ENCODE measurements at regions not wholly inside any gene's neighbourhood (a gene's known extent, or its start where the extent isn't known, plus 50 kb on each side); places are given as distances from the start of the nearest gene placed in this dataset.

- no peaks in the 10 kb centered on the region for H3K79me2 ChIP-seq (ENCODE audit: low read depth)
- peaks cover 39% of the 10 kb centered on the region for H3K4me1 ChIP-seq (replicated peaks; ENCODE audit: insufficient read depth)
- no TSS peak for BruUV-seq (replicated peaks)
- H3K27me3 ChIP-seq (ENCODE audit: insufficient read depth, low read depth): no peaks in the 10 kb centered on the region
- intact Hi-C loops (cut with micrococcal nuclease; ENCODE audit: unreplicated experiment): no loop called here
- no peaks in the 10 kb centered on the region for H3K9me2 ChIP-seq (ENCODE audit: insufficient read depth)
- H4K20me1 ChIP-seq (ENCODE audit: insufficient read depth): no peaks in the 10 kb centered on the region
- no peak overlapping the region for H3K4me3 ChIP-seq
- TF ChIP-seq CTCF (conservative IDR thresholded peaks at IDR 0.05) (no peak), EZH2 (IDR thresholded peaks at IDR 0.05; ENCODE audit: low read depth) (no peak)
- POLR2A ChIA-PET (ENCODE audit: unreplicated experiment): no interaction called here
- no peaks in the 10 kb centered on the region; the same call in 1 of the 2 replicates for H3K9me3 ChIP-seq (ENCODE audit: insufficient read depth, low read depth)
- H3K27ac ChIP-seq: no peak overlapping the region
- DNase-seq: no peak
- no peak overlapping the region for H2AFZ ChIP-seq
- H3K36me3 ChIP-seq (ENCODE audit: low read depth): no peaks in the 10 kb centered on the region
- H3F3A ChIP-seq (ENCODE audit: insufficient read depth, low read depth): peaks cover 20% of the 10 kb centered on the region
- no peak overlapping the region for H3K4me2 ChIP-seq
- CTCF ChIA-PET: no interaction called here
These were observed 672.9 kb upstream of the CITED2 start for GRCh38 chr6:140047321-140047720.

GRCh38 chr6:140046016-140046632 lies 671.7 kb upstream of the CITED2 start:
- POLR2A ChIA-PET (ENCODE audit: unreplicated experiment): no interaction called here
- intact Hi-C loops (cut with micrococcal nuclease; ENCODE audit: unreplicated experiment): no loop called here
- H3K36me3 ChIP-seq (ENCODE audit: low read depth): no peaks in the 10 kb centered on the region
- no peaks in the 10 kb centered on the region for H3K79me2 ChIP-seq (ENCODE audit: low read depth)
- H4K20me1 ChIP-seq (ENCODE audit: insufficient read depth): no peaks in the 10 kb centered on the region
- DNase-seq: no peak
- BruUV-seq (replicated peaks): no TSS peak
- H3K9me2 ChIP-seq (ENCODE audit: insufficient read depth): no peaks in the 10 kb centered on the region; the same call in 1 of the 2 replicates
- peaks cover 20% of the 10 kb centered on the region for H3F3A ChIP-seq (ENCODE audit: insufficient read depth, low read depth)
- no peaks in the 10 kb centered on the region; the same call in 1 of the 2 replicates for H3K9me3 ChIP-seq (ENCODE audit: insufficient read depth, low read depth)
- H3K4me1 ChIP-seq (replicated peaks; ENCODE audit: insufficient read depth): peaks cover 30% of the 10 kb centered on the region
- H3K4me3 ChIP-seq: no peak overlapping the region
- TF ChIP-seq CTCF (conservative IDR thresholded peaks at IDR 0.05) (no peak), EZH2 (IDR thresholded peaks at IDR 0.05; ENCODE audit: low read depth) (no peak)
- CTCF ChIA-PET: no interaction called here
- H2AFZ ChIP-seq: no peak overlapping the region
- no peaks in the 10 kb centered on the region for H3K27me3 ChIP-seq (ENCODE audit: insufficient read depth, low read depth)
- H3K27ac ChIP-seq: no peak overlapping the region
- H3K4me2 ChIP-seq: no peak overlapping the region

GRCh38 chr6:140045116-140045515 lies 670.7 kb upstream of the CITED2 start:
- Histone ChIP-seq H3K9me3 (ENCODE audit: insufficient read depth, low read depth) (no peaks in the 10 kb centered on the region; the same call in 1 of the 2 replicates), H3K9me2 (ENCODE audit: insufficient read depth) (no peaks in the 10 kb centered on the region; the same call in 1 of the 2 replicates), H4K20me1 (ENCODE audit: insufficient read depth) (no peaks in the 10 kb centered on the region), H3K27ac (no peak overlapping the region), H3K36me3 (ENCODE audit: low read depth) (no peaks in the 10 kb centered on the region), H3K4me2 (no peak overlapping the region), H3K4me3 (no peak overlapping the region), H3F3A (ENCODE audit: insufficient read depth, low read depth) (peaks cover 20% of the 10 kb centered on the region), H3K79me2 (ENCODE audit: low read depth) (no peaks in the 10 kb centered on the region), H3K27me3 (ENCODE audit: insufficient read depth, low read depth) (no peaks in the 10 kb centered on the region), H3K4me1 (replicated peaks; ENCODE audit: insufficient read depth) (peaks cover 28% of the 10 kb centered on the region), H2AFZ (no peak overlapping the region)
- ChIA-PET POLR2A (ENCODE audit: unreplicated experiment) (no interaction called here), CTCF (no interaction called here)
- no TSS peak for BruUV-seq (replicated peaks)
- no peak for TF ChIP-seq EZH2 (IDR thresholded peaks at IDR 0.05; ENCODE audit: low read depth)
- intact Hi-C loops (cut with micrococcal nuclease; ENCODE audit: unreplicated experiment): no loop called here
- DNase-seq: no peak

GRCh38 chr6:140044626-140045025 lies 670.2 kb upstream of the CITED2 start:
- Histone ChIP-seq H3K27me3 (ENCODE audit: insufficient read depth, low read depth) (no peaks in the 10 kb centered on the region), H3K36me3 (ENCODE audit: low read depth) (no peaks in the 10 kb centered on the region), H3K4me1 (replicated peaks; ENCODE audit: insufficient read depth) (peaks cover 28% of the 10 kb centered on the region), H3K4me2 (no peak overlapping the region), H3K79me2 (ENCODE audit: low read depth) (no peaks in the 10 kb centered on the region), H3F3A (ENCODE audit: insufficient read depth, low read depth) (peaks cover 20% of the 10 kb centered on the region), H4K20me1 (ENCODE audit: insufficient read depth) (no peaks in the 10 kb centered on the region), H3K4me3 (no peak overlapping the region), H2AFZ (no peak overlapping the region), H3K27ac (peak overlapping the region; percentile 18; the same call in 1 of the 2 replicates), H3K9me2 (ENCODE audit: insufficient read depth) (no peaks in the 10 kb centered on the region; the same call in 1 of the 2 replicates), H3K9me3 (ENCODE audit: insufficient read depth, low read depth) (no peaks in the 10 kb centered on the region; the same call in 1 of the 2 replicates)
- BruUV-seq (replicated peaks): no TSS peak
- ChIA-PET POLR2A (ENCODE audit: unreplicated experiment) (no interaction called here), CTCF (no interaction called here)
- intact Hi-C loops (cut with micrococcal nuclease; ENCODE audit: unreplicated experiment): no loop called here
- no peak for TF ChIP-seq CTCF (conservative IDR thresholded peaks at IDR 0.05)
- TF ChIP-seq EZH2 (IDR thresholded peaks at IDR 0.05; ENCODE audit: low read depth): no peak
- DNase-seq: no peak

Data from PC-9 (cell line).